K562 (cell line): ENCODE measurements at regions not wholly inside any gene's neighbourhood (a gene's known extent, or its start where the extent isn't known, plus 50 kb on each side); places are given as distances from the start of the nearest gene placed in this dataset.

Experiments used
- ATAC-seq: fragments of 200-7000 bp; cut with Tn5 transposase; 3 replicates; pipeline ENCODE4 v1.9.1; 2020; ENCODE audit warnings: moderate library complexity
- BruUV-seq: library from RNA; stranded (reverse); fragments of 400-500 nt; replicated peaks from 2 replicates; lab custom pipeline; 2021; lab: Mats Ljungman, UMichigan
- CTCF ChIA-PET: fragments of 300-600 bp; formaldehyde crosslinking; extraction: SDS; loops from one replicate; lab custom pipeline; 2021; ENCODE audit warnings: low intra/inter-chr PET ratio; lab: Yijun Ruan, JAX
- POLR2A ChIA-PET: fragments of 300-600, 350-650 bp; sonication (Branson Sonifier 250); formaldehyde crosslinking; extraction: SDS; loops from one replicate; lab custom pipeline; 2021; ENCODE audit warnings: antibody characterized with exemption, inconsistent platforms; lab: Yijun Ruan, JAX
- DNase-seq, 4 experiments: peaks; one replicate each; pipeline versions ENCODE4 v3.0.0 to v3.0.0-alpha.2; 2011 to 2018; ENCODE audit warnings: low spot score in 3 of 4, mixed read lengths in 3 of 4; ENCODE audit errors: extremely low read depth in 1 of 4
- FAIRE-seq: peaks from 2 replicates; lab custom pipeline; 2011; peaks lifted over from hg19 to GRCh38; lab: Jason Lieb, UNC
- H2AFZ ChIP-seq: 2 replicates; pipeline ENCODE4 v1.6.0; 2011; ENCODE audit warnings: low read depth, low read length, control low read depth, inconsistent platforms
- H3K27ac ChIP-seq: fragments of 200-600 bp; 3 replicates; pipeline ENCODE4 v1.8.0; 2011; ENCODE audit warnings: low read depth, mild to moderate bottlenecking, control low read depth, inconsistent platforms, low read length, moderate library complexity, mixed read lengths; ENCODE audit errors: extremely low read depth
- H3K27me3 ChIP-seq, 2 experiments: fragments of 300-600 bp in 1 of 2; 2 replicates in 1 of 2; 3 replicates in 1 of 2; pipeline versions ENCODE4 v1.6.0 to v1.8.0; 2011; ENCODE audit warnings: inconsistent platforms in 2 of 2, low read length in 2 of 2, mild to moderate bottlenecking in 1 of 2, mixed read lengths in 1 of 2, moderate library complexity in 1 of 2; ENCODE audit not compliant: control insufficient read depth in 2 of 2, insufficient read depth in 2 of 2
- H3K36me3 ChIP-seq: fragments of 300-600 bp; 3 replicates; pipeline ENCODE4 v1.8.0; 2011; ENCODE audit warnings: mild to moderate bottlenecking, low read length, inconsistent platforms; ENCODE audit not compliant: control insufficient read depth, insufficient read depth
- H3K4me1 ChIP-seq, 2 experiments: fragments of 200-600 bp in 1 of 2; replicated peaks in 1 of 2; 2 replicates in 1 of 2; 3 replicates in 1 of 2; pipeline versions ENCODE4 v1.5.1 to v1.8.0; 2011; ENCODE audit warnings: inconsistent platforms in 2 of 2, low read length in 2 of 2, mild to moderate bottlenecking in 1 of 2, mixed read lengths in 1 of 2, moderate library complexity in 1 of 2; ENCODE audit not compliant: control insufficient read depth in 2 of 2, insufficient read depth in 2 of 2
- H3K4me2 ChIP-seq: 2 replicates; pipeline ENCODE4 v1.6.1; 2011; ENCODE audit warnings: low read length, control low read depth, inconsistent platforms, mixed read lengths; ENCODE audit not compliant: insufficient read depth
- H3K4me3 ChIP-seq: fragments of 200-600 bp; sonication (generic), shearing (Covaris generic); 2 replicates; pipeline ENCODE4 v1.5.1; 2016; ENCODE audit warnings: control low read depth, inconsistent platforms
- H3K79me2 ChIP-seq: fragments of 200-600 bp; 3 replicates; pipeline ENCODE4 v1.8.0; 2011; ENCODE audit warnings: low read length, inconsistent platforms; ENCODE audit not compliant: control insufficient read depth, insufficient read depth
- H3K9ac ChIP-seq, 2 experiments: 2 replicates each; pipeline versions ENCODE4 v1.6.0 to v1.6.1; 2011; ENCODE audit warnings: low read depth in 2 of 2, low read length in 2 of 2, control low read depth in 1 of 2, inconsistent platforms in 1 of 2, mild to moderate bottlenecking in 1 of 2, mixed read lengths in 1 of 2; ENCODE audit not compliant: insufficient read depth in 1 of 2
- H3K9me1 ChIP-seq: one replicate; pipeline ENCODE4 v1.6.0; 2011; ENCODE audit warnings: inconsistent platforms, mild to moderate bottlenecking, low read length, moderate library complexity; ENCODE audit not compliant: control insufficient read depth, insufficient read depth
- H3K9me3 ChIP-seq: replicated peaks from 2 replicates; pipeline ENCODE4 v1.5.1; 2011; ENCODE audit warnings: low read depth, low read length, inconsistent platforms; ENCODE audit not compliant: control insufficient read depth, insufficient read depth
- H4K20me1 ChIP-seq: replicated peaks from 2 replicates; pipeline ENCODE4 v1.6.1; 2011; ENCODE audit warnings: low read length, inconsistent platforms, mixed read lengths; ENCODE audit not compliant: control insufficient read depth, insufficient read depth
- CBFA2T2 ChIP-seq: fragments of 450-650 bp; conservative IDR thresholded peaks from 2 replicates; pipeline ENCODE4 v1.6.1; 2017; ENCODE audit warnings: mild to moderate bottlenecking
- MGA ChIP-seq: fragments of 450-650 bp; IDR thresholded peaks from 2 replicates; pipeline ENCODE4 v1.6.1; 2016; ENCODE audit warnings: mild to moderate bottlenecking, moderate library complexity
- SREBF2 ChIP-seq: sonication (generic); formaldehyde crosslinking; IDR thresholded peaks from 2 replicates; pipeline ENCODE4 v1.4.0; 2020; ENCODE audit warnings: mild to moderate bottlenecking, missing genetic modification reagents
- ZNF717 ChIP-seq: fragments of 250-450 bp; sonication (Bioruptor Pico); IDR thresholded peaks from 2 replicates; pipeline ENCODE4 v1.5.0; 2021
- WGBS: fragments of 100-300 bp; shearing (Covaris generic); methylation state at CpG from one replicate; pipeline ENCODE4 v1.1.6; 2016; ENCODE audit warnings: low coverage, mixed read lengths; ENCODE audit not compliant: insufficient coverage; ENCODE audit errors: missing lambda C conversion rate; 5-methylcytosine and 5-hydroxymethylcytosine counted together
- in situ Hi-C: fragments of 300-500 bp; cut with MboI; formaldehyde crosslinking; loops from 4 replicates; pipeline ENCODE4 v1.15.0; 2018; ENCODE audit warnings: inconsistent platforms, mixed read lengths
- intact Hi-C: fragments of 100-400 bp; cut with micrococcal nuclease; formaldehyde crosslinking; loops from 2 replicates; pipeline ENCODE4 v1.14.2; 2022

- FAIRE-seq (no peak), ATAC-seq (no peak)
- CTCF ChIA-PET = interaction anchor here (0.7 kb wide), 1 partner anchor 561 kb away, joined by 3 read pairs; no protein-coding TSS in a partner anchor
Observed at GRCh38 chr3:72242326-72242725, 457.4 kb upstream of the PROK2 start.

More at GRCh38 chr3:72242326-72242725, 457.4 kb upstream of the PROK2 start:
- no TSS peak for BruUV-seq
- no peak overlapping the region for H3K4me2 ChIP-seq
- in situ Hi-C loops (no loop called here), intact Hi-C loops (no loop called here)
- H3K9me1 ChIP-seq = no peaks in the 10 kb centered on the region
- no peaks in the 10 kb centered on the region for H3K36me3 ChIP-seq
- WGBS = 67% methylated on average over 2 of the region's 2 CpGs
- H3K27me3 ChIP-seq = no peaks in the 10 kb centered on the region
- no peak overlapping the region for H2AFZ ChIP-seq
- H4K20me1 ChIP-seq = no peaks in the 10 kb centered on the region
- H3K9me3 ChIP-seq = no peaks in the 10 kb centered on the region
- no peaks in the 10 kb centered on the region for H3K79me2 ChIP-seq
- H3K4me1 ChIP-seq = no peaks in the 10 kb centered on the region; a peak in 1 of 5 replicates
- H3K9ac ChIP-seq = no peak overlapping the region
- no peak overlapping the region for H3K27ac ChIP-seq
- no peak overlapping the region for H3K4me3 ChIP-seq
- TF ChIP-seq SREBF2 (CRISPR knock-in tag) (no peak), ZNF717 (CRISPR knock-in tag) (no peak), MGA (no peak), CBFA2T2 (no peak)
- TF ChIP-seq, all 486 proteins: peak for 0
- DNase-seq = no peak
- POLR2A ChIA-PET = interaction anchor here (0.6 to 1.1 kb wide), 2 partner anchors 18 to 48 kb away, joined by 3 to 4 read pairs; no protein-coding TSS in a partner anchor
